Spleen (tissue), 7 donors: ENCODE measurements at regions not wholly inside any gene's neighbourhood (a gene's known extent, or its start where the extent isn't known, plus 50 kb on each side); places are given as distances from the start of the nearest gene placed in this dataset.

ENCODE experiments used
- CTCF ChIP-seq, 11 experiments: fragments of 200-600 bp in 7 of 11; fragments of 450-650 bp in 4 of 11; sonication (generic) in 4 of 11; IDR thresholded peaks in 8 of 11; conservative IDR thresholded peaks in 3 of 11; 1 replicate in 7 of 11; 2 replicates in 4 of 11; pipeline versions ENCODE4 v1.4.0 to v1.8.0; 2016 to 2021; ENCODE audit warnings: antibody characterized with exemption in 11 of 11, inconsistent platforms in 4 of 11, mild to moderate bottlenecking in 1 of 11
- POLR2A ChIP-seq, 3 donors: fragments of 450-650 bp; IDR thresholded peaks; one replicate each; pipeline ENCODE4 v1.5.1; 2017; ENCODE audit warnings: antibody characterized with exemption in 3 of 3, mild to moderate bottlenecking in 1 of 3
- donor health status: DM: no; HTN: no; CAD: no; lungs with moderate emphysema.
- donor health status: DM: no; HTN: no; CAD: no.
- donor health status: DM: no; HTN: no; CAD: no.

- TF ChIP-seq CTCF (IDR thresholded peaks at IDR 0.05 in 8 of 11, conservative IDR thresholded peaks at IDR 0.05 in 3 of 11) (no peak), POLR2A (IDR thresholded peaks at IDR 0.05) (no peak)
Measured at GRCh38 chr14:104378698-104379113, 200.9 kb upstream of the C14orf180 start.
